ENCODE measurements at regions not wholly inside any gene's neighbourhood (a gene's known extent, or its start where the extent isn't known, plus 50 kb on each side); places are given as distances from the start of the nearest gene placed in this dataset.
A peak's percentile ranks its signal among the peaks of the same experiment; 100 is the strongest.
"Not testable (repeated sequence)": the region's sequence is repeated elsewhere in the genome, so short reads cannot be mapped to it uniquely, and the experiment has no call there.

DNA sequence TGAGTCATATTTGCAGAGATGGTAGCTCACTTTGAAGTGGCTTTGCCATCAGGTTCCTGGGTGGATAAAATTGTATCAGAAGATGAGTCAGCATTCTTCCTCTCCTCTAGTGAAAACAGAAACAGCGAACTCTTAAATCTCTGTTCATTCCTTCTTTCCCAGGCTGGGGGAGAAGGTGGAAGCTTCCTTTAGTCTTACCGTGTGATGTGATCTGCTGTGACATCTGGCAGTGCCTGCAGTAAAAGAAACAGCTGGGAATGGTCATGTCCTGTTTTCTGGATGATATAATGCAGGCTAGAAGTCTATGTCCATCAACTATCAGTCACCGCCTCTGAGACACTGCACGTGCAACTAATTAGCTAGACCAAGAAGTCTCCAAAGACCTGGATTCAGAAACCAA, 171.6 kb downstream of the VAPA start:
- DNase-seq (ENCODE audit: low read depth in 2 of 2), result no peak

DNA sequence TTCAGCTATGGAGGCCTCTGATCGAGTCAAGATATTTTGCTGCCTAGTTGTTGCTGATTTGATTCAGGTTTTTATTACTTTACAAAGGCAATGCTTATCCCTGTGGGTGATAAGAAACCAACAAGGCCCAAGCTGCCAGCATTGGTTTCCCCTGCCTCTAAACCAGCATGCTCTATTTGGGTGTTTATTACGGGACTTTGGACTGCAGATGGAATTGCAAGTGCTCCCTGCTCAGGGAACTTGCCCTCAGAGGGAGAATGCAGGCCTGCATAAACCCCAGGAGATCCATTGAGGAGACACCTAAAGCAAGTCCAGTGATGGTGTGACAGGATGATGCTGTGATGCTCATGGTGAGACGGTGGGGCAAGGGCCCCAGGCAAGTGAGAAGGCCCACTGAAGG, 172.1 kb downstream of the VAPA start:
- DNase-seq (ENCODE audit: low read depth in 2 of 2), result no peak

DNA sequence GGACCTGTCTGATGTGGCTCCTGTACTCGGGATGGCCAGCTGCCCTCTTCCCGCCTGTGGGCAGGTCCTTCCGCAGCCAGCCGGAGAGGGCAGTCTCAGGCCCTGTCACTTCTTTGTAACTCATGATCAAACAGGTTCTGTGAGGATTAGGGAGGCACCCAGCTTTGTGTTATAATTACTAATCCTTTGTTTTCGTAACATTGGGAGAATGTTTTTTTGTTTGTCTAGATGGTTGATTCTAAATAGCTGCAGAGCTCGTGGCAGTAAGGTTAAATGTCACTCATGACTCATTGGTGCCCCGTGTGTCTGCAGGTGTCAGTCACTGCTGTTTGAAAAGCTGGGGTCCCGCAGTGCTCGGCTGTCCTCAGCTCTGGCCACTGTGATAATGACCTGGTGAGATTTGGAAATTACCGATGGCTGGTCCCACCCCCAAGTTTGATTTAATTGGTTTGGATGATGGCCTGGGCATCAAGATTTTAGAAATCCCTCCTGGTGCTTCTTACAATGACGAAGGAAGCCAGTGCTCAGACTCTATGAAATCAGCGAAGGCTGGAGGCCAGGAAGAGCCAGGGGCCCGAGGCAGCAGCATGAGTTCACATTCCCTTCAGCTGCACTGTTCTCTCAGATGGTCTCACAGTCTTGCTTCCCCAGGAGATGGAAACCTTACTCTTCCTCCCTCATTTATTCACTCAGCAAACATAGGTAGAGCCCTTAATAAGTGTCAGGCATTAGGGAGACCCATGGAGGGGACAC, 172.8 kb downstream of the VAPA start:
- DNase-seq (ENCODE audit: low read depth in 2 of 2), result no peak

- DNase-seq (ENCODE audit: low read depth in 2 of 2), result no peak
These were observed 174.9 kb downstream of the VAPA start for GRCh38 chr18:10088734-10089133.

DNA sequence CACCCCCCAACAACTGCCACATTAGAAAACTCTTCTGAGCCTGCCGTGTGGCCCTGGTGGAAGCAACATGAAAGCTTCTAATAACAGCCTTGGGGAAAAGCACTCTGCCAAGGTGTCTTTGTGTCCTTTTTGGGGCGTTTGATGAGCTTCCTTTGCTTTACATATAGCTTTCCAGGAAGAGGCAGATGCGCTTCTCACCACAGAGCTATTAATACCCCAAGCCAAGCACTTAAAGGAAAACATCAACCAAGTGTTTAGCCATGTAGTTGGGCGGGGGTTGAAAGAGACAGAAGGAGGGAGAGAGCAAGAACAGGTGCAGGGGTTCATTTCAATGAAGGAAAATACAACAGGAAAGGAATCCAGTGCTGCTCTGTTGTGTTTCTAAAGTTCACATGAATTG, 176.1 kb downstream of the VAPA start:
- DNase-seq (ENCODE audit: low read depth in 2 of 2), result no peak

GRCh38 chr18:10090668-10091067, 176.9 kb downstream of the VAPA start:
- no peak for DNase-seq (ENCODE audit: low read depth in 2 of 2)

DNA sequence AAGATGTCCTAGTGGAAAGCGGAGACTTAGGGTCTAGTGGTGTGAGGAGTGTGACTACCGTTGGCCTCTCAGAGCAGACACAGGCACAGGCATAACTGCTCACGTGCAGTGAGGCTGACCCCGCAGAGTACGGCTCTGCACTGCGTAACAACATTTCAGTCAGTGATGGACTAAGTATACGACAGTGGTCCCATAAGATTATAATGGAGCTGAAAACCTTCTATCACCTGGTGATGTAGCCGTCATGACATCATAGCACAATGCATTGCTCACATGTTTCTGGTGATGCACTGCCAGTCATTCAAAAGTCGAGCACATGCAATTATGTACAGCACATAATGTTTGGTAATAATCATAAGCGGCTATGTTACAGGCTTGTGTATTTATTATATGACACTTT, 179.6 kb downstream of the VAPA start:
- DNase-seq (ENCODE audit: low read depth in 2 of 2), result no peak

GRCh38 chr18:10094154-10094553, 180.3 kb downstream of the VAPA start:
- peak in 1 of 2 donors; percentile 5 for DNase-seq (ENCODE audit: low read depth in 2 of 2)

DNA sequence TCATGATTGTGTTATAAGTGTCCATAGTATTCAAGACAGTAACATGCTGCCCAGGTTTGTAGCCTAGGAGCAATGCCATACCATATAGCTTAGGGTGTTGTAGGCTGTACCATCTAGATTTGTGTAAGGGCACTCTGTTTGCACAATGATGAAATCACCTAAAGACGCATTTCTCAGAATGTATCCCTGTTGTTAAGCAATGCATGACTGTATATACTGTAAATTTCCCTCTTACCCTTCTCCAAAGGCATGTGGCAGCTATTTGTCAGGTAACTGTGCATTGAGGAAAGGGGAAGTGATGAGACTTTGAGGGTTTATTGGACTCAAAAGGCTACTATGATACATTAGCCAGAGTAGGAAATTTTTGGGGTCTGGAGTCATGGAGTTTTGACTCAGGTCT, 180.8 kb downstream of the VAPA start:
- DNase-seq (ENCODE audit: low read depth in 2 of 2), result no peak

- DNase-seq (ENCODE audit: low read depth in 2 of 2), result no peak
These were observed 181.5 kb downstream of the VAPA start for GRCh38 chr18:10095356-10095755.

- no peak for DNase-seq (ENCODE audit: low read depth in 2 of 2)
These were observed 185.8 kb downstream of the VAPA start for GRCh38 chr18:10099539-10100140.

GRCh38 chr18:10100196-10100595, 186.4 kb downstream of the VAPA start:
- DNase-seq (ENCODE audit: low read depth in 2 of 2), result no peak

DNA sequence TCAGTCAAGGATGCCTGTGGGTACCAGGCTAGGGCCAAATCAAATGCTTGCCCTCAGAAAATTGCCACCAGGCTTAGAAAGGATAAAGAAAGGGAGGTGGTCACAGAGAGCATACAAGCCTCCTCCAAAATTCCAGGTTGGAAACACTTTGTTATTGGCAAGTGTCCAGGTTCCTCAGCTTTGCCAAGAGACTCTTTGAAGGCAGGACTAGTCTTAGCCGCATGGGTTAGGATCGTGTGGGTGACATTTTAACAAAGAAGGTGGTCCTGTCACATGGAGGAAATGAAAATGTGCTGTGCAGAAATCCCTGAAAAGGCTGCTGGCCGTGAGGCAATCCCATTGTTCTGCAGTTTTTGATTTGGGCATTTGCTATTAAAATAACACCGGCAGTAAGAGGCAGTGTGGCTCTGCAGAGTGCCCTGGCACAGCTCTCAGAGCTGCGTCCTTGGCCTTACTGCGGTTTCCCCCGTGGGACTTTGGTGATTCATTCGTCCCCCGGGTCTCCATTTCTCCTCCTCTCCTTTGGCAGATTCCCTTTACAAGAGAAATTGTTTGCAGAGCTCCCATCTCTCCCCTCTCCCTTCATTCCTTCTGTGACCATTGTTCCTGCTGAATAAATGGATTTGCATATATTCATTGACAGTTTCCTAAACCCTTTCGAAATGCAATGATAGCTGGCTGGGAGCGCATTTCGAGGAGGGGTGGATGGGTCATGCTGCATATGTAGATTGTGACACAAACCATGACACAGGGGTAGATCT, 187.3 kb downstream of the VAPA start:
- DNase-seq (ENCODE audit: low read depth in 2 of 2), result no peak

DNA sequence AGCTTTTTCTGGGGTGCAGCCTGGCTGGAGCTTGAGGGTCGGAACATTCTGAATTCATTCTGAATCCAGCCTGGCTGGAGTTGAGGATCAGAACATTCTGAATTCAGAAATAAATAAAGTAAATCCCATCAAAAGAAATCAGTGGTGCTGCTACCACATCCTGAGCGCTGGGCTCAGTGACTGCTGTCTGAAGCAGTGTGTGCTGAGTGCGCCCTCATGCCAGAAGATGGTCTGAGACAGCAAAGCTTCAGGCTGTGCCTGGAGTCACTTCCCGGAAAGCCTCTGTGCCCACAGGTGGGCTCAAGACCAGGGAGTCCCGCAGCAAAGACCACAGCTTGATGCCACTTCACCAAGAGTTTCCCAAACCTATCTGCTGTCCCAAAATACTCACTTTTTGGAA, 187.9 kb downstream of the VAPA start:
- no peak for DNase-seq (ENCODE audit: low read depth in 2 of 2)

DNA sequence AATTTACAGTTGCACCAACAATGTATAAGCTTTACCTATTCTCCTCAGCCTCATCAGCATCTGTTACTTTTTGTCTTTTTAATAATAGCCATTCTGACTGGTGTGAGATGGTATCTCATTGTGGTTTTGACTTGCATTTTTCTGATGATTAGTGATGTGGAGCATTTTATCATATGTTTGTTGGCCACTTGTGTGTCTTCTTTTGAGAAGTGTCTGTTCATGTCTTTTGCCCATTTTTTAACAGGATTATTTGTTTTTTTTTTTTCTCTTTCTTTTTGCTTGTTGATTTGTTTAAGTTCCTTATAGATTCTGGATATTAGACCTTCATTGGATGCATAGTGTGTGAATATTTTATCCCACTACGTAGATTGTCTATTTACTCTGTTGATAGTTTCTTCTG, 191.3 kb downstream of the VAPA start:
- not testable (repeated sequence) for DNase-seq (ENCODE audit: low read depth in 2 of 2)

GRCh38 chr18:10111191-10111590, 197.4 kb downstream of the VAPA start:
- no peak for DNase-seq (ENCODE audit: low read depth in 2 of 2)

DNA sequence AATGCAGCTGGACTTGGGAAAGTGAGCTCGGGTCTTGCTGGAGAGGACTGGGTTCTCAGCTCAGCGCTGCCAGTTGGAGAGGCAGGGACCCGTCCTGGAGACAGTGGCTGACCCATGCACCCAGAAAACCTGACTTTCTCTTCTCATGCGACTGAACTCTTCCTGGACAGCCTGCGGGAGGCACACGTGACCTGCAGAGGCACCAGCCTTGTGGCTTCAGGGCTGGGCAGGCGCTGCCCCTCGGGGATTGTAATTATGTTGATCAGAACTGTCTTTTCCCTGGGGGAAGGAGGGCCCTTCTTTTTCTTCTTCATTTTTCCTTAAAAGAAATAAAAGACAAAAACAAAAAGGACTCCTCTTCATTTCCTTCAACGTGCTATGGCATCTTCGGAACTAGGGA, 198.1 kb downstream of the VAPA start:
- no peak for DNase-seq (ENCODE audit: low read depth in 2 of 2)

DNA sequence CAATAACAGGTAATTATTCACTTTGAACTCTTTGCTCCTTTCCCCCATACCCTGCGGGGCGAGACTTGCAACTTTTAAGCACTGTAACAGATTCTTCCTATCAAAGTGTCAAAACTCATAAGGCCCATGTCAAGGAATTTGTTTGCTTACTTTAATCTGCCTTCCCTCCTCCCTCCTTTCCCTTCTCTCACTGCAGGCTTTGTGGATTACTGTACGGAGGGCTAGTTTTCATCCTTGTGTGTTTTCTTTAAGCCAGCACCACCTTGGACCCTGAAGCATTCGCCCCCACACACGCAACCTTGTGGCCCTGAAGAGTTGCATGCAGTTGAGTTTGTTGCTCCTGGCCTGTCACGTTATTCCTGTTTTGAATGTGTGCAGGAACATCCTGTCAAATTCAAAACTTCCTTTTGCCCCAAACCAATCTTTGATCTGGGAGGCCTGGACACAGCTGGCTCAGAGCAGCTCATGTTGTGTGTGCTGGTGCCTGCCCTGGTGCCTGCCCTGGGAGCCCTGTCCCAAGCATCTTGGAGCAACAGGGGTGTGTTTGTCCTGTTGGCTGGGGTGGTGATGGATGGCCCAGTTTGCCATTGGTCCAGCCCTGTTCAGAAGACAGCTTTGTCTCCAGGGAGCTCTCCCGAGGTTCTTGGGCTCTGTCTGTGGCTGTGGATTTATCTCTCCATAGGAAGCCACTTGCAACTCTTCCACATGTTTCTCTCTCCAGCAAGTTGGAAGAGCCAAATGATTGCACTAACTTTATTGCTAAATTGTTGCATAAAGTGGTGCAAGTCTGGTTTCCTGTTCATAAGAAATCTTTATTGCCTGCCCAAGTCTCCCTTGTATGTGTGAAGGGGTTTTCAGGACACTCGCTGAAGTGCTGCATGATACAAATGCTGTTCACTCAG, 199.6 kb downstream of the VAPA start:
- DNase-seq (ENCODE audit: low read depth in 2 of 2), result peak in 1 of 2 donors; percentile 25

DNA sequence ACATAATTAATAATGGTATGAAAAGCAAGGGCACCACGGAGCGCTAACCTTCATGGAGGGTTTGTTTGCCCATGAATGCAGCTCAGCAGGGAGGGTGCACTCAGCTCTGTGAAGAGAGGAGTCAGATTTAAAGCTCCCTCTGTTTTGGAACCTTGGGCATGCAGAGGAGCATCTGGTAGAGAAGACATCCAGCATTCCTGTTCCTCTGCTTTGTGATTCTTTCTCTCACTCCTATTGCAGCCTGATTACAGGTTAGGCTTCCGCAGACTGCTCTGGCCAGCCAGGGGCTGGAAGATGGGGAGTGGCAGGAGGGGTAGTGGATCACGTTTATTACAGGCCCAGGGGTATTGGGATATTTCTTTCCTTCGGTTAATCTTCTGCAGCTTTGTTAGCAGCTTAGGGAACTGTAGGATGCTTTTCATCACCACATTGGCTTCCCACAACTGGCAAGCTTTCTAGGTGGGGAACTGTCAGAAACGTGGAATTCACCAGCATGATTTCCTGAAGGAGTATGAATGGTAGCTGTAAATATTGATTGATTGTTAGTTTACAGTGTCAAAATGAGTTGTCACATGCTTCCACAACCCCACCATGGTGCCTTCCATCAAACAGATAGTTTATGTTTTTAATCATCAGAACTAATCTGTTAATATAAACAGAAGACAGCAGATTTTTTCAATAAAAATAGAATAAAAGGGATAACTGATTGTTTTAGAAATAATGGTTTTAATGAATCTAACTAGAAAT, 201.1 kb downstream of the VAPA start:
- DNase-seq (ENCODE audit: low read depth in 2 of 2), result no peak

DNA sequence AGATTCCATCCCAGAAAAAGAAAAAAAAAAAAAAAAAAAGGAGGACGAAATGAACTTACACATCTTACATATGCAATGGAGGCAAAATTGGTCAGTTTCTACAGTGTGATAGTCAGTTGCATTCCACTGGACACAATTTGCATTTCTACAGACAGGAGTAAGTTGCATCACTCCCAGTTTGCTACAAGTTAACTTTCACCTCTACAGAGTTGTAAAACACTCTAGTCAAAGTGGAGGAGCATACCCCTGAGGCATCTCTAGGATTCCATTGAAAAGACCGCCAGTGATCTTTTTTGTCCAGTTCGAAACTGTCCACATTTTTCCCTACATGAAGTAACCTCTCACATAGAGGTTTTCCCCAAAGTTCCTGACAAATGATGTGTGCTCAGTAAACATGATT, 202.8 kb downstream of the VAPA start:
- DNase-seq (ENCODE audit: low read depth in 2 of 2), result no peak

- DNase-seq (ENCODE audit: low read depth in 2 of 2), result no peak
These were observed 205.7 kb downstream of the VAPA start for GRCh38 chr18:10119528-10119927.

Data from dermis microvascular lymphatic vessel endothelial cell (primary cell).